ENCODE measurements at regions not wholly inside any gene's neighbourhood (a gene's known extent, or its start where the extent isn't known, plus 50 kb on each side); places are given as distances from the start of the nearest gene placed in this dataset.
"Not testable (repeated sequence)": the region's sequence is repeated elsewhere in the genome, so short reads cannot be mapped to it uniquely, and the experiment has no call there.

- DNase-seq (ENCODE audit: low read depth in 2 of 2): peak in 1 of 2 donors; percentile 21
Measured at GRCh38 chr6:33895296-33895695, 91.5 kb upstream of the MLN start.

- no peak for DNase-seq (ENCODE audit: low read depth in 2 of 2)
Measured at GRCh38 chr6:33894438-33894837, 90.6 kb upstream of the MLN start.

GRCh38 chr6:33892581-33893346, 89.0 kb upstream of the MLN start:
- DNase-seq (ENCODE audit: low read depth in 2 of 2): no peak

- DNase-seq (ENCODE audit: low read depth in 2 of 2): no peak
Measured at GRCh38 chr6:33888664-33889200, 84.9 kb upstream of the MLN start.

- DNase-seq (ENCODE audit: low read depth in 2 of 2): no peak
Measured at GRCh38 chr6:33888183-33888582, 84.4 kb upstream of the MLN start.

- no peak for DNase-seq (ENCODE audit: low read depth in 2 of 2)
Measured at GRCh38 chr6:33886673-33887144, 82.9 kb upstream of the MLN start.

- DNase-seq (ENCODE audit: low read depth in 2 of 2): no peak
Measured at GRCh38 chr6:33885132-33886057, 81.6 kb upstream of the MLN start.

- DNase-seq (ENCODE audit: low read depth in 2 of 2): not testable (repeated sequence)
Measured at GRCh38 chr6:33883621-33884020, 79.8 kb upstream of the MLN start.

- no peak for DNase-seq (ENCODE audit: low read depth in 2 of 2)
Measured at GRCh38 chr6:33882154-33882553, 78.4 kb upstream of the MLN start.

- no peak for DNase-seq (ENCODE audit: low read depth in 2 of 2)
Measured at GRCh38 chr6:33880766-33881165, 77.0 kb upstream of the MLN start.

- no peak for DNase-seq (ENCODE audit: low read depth in 2 of 2)
Measured at GRCh38 chr6:33880104-33880678, 76.4 kb upstream of the MLN start.

GRCh38 chr6:33878562-33878961, 74.8 kb upstream of the MLN start:
- DNase-seq (ENCODE audit: low read depth in 2 of 2): no peak

- no peak for DNase-seq (ENCODE audit: low read depth in 2 of 2)
Measured at GRCh38 chr6:33877982-33878535, 74.3 kb upstream of the MLN start.

- DNase-seq (ENCODE audit: low read depth in 2 of 2): no peak
Measured at GRCh38 chr6:33875696-33876095, 71.9 kb upstream of the MLN start.

GRCh38 chr6:33875141-33875581, 71.4 kb upstream of the MLN start:
- DNase-seq (ENCODE audit: low read depth in 2 of 2): no peak

GRCh38 chr6:33874136-33874760, 70.4 kb upstream of the MLN start:
- no peak for DNase-seq (ENCODE audit: low read depth in 2 of 2)

- no peak for DNase-seq (ENCODE audit: low read depth in 2 of 2)
Measured at GRCh38 chr6:33872761-33873160, 69.0 kb upstream of the MLN start.

GRCh38 chr6:33869826-33870423, 66.1 kb upstream of the MLN start:
- DNase-seq (ENCODE audit: low read depth in 2 of 2): no peak

GRCh38 chr6:33869121-33869520, 65.3 kb upstream of the MLN start:
- DNase-seq (ENCODE audit: low read depth in 2 of 2): no peak

GRCh38 chr6:33868141-33868540, 64.3 kb upstream of the MLN start:
- no peak for DNase-seq (ENCODE audit: low read depth in 2 of 2)

Data from stimulated activated CD8-positive, alpha-beta memory T cell treated with anti-CD3 and anti-CD28 coated beads, Interleukin-15, amount 100 ng/mL, for 48 hours (primary cell).